ENCODE measurements at regions not wholly inside any gene's neighbourhood (a gene's known extent, or its start where the extent isn't known, plus 50 kb on each side); places are given as distances from the start of the nearest gene placed in this dataset.

- TF ChIP-seq POLR2A (IDR thresholded peaks at IDR 0.05; ENCODE audit: low read length) (no peak), GATA1 (IDR thresholded peaks at IDR 0.05; ENCODE audit: low read depth, low read length) (no peak)
Measured at GRCh38 chr1:184285401-184286087, 101.3 kb upstream of the C1orf21 start.
